ENCODE measurements at regions not wholly inside any gene's neighbourhood (a gene's known extent, or its start where the extent isn't known, plus 50 kb on each side); places are given as distances from the start of the nearest gene placed in this dataset.
"Not testable (repeated sequence)": the region's sequence is repeated elsewhere in the genome, so short reads cannot be mapped to it uniquely, and the experiment has no call there.

- in situ Hi-C loops (cut with HindIII; ENCODE audit: low sequenced_read_pairs): no loop called here
Measured at GRCh38 chr5:12615141-12615820, 711.0 kb upstream of the CTNND2 start.

- in situ Hi-C loops (cut with HindIII; ENCODE audit: low sequenced_read_pairs): no loop called here
Measured at GRCh38 chr5:12614608-12615007, 710.4 kb upstream of the CTNND2 start.

GRCh38 chr5:12611132-12611531 is 706.9 kb upstream of the CTNND2 start:
- in situ Hi-C loops (cut with HindIII; ENCODE audit: low sequenced_read_pairs): no loop called here

GRCh38 chr5:12607817-12608216 is 703.6 kb upstream of the CTNND2 start:
- in situ Hi-C loops (cut with HindIII; ENCODE audit: low sequenced_read_pairs): not testable (repeated sequence)

GRCh38 chr5:12592228-12592627 is 688.0 kb upstream of the CTNND2 start:
- in situ Hi-C loops (cut with HindIII; ENCODE audit: low sequenced_read_pairs): no loop called here

- in situ Hi-C loops (cut with HindIII; ENCODE audit: low sequenced_read_pairs): no loop called here
Measured at GRCh38 chr5:12586406-12586805, 682.2 kb upstream of the CTNND2 start.

- in situ Hi-C loops (cut with HindIII; ENCODE audit: low sequenced_read_pairs): not testable (repeated sequence)
Measured at GRCh38 chr5:12578803-12579202, 674.6 kb upstream of the CTNND2 start.

GRCh38 chr5:12576953-12577352 is 672.7 kb upstream of the CTNND2 start:
- in situ Hi-C loops (cut with HindIII; ENCODE audit: low sequenced_read_pairs): not testable (repeated sequence)

GRCh38 chr5:12574298-12575093 is 670.2 kb upstream of the CTNND2 start:
- in situ Hi-C loops (cut with HindIII; ENCODE audit: low sequenced_read_pairs): not testable (repeated sequence)

GRCh38 chr5:12573916-12574297 is 669.7 kb upstream of the CTNND2 start:
- in situ Hi-C loops (cut with HindIII; ENCODE audit: low sequenced_read_pairs): not testable (repeated sequence)

GRCh38 chr5:12570688-12571087 is 666.4 kb upstream of the CTNND2 start:
- in situ Hi-C loops (cut with HindIII; ENCODE audit: low sequenced_read_pairs): no loop called here

GRCh38 chr5:12566441-12566840 is 662.2 kb upstream of the CTNND2 start:
- in situ Hi-C loops (cut with HindIII; ENCODE audit: low sequenced_read_pairs): no loop called here

GRCh38 chr5:12557012-12557411 is 652.8 kb upstream of the CTNND2 start:
- in situ Hi-C loops (cut with HindIII; ENCODE audit: low sequenced_read_pairs): no loop called here

- in situ Hi-C loops (cut with HindIII; ENCODE audit: low sequenced_read_pairs): no loop called here
Measured at GRCh38 chr5:12526113-12526512, 621.9 kb upstream of the CTNND2 start.

- in situ Hi-C loops (cut with HindIII; ENCODE audit: low sequenced_read_pairs): no loop called here
Measured at GRCh38 chr5:12522116-12522515, 617.9 kb upstream of the CTNND2 start.

GRCh38 chr5:12504983-12505382 is 600.7 kb upstream of the CTNND2 start:
- in situ Hi-C loops (cut with HindIII; ENCODE audit: low sequenced_read_pairs): not testable (repeated sequence)

GRCh38 chr5:12488161-12488560 is 583.9 kb upstream of the CTNND2 start:
- in situ Hi-C loops (cut with HindIII; ENCODE audit: low sequenced_read_pairs): no loop called here

- in situ Hi-C loops (cut with HindIII; ENCODE audit: low sequenced_read_pairs): no loop called here
Measured at GRCh38 chr5:12480487-12480886, 576.2 kb upstream of the CTNND2 start.

- in situ Hi-C loops (cut with HindIII; ENCODE audit: low sequenced_read_pairs): no loop called here
Measured at GRCh38 chr5:12477554-12477953, 573.3 kb upstream of the CTNND2 start.

GRCh38 chr5:12467799-12468198 is 563.6 kb upstream of the CTNND2 start:
- in situ Hi-C loops (cut with HindIII; ENCODE audit: low sequenced_read_pairs): no loop called here

GRCh38 chr5:12460493-12461261 is 556.4 kb upstream of the CTNND2 start:
- in situ Hi-C loops (cut with HindIII; ENCODE audit: low sequenced_read_pairs): no loop called here

- in situ Hi-C loops (cut with HindIII; ENCODE audit: low sequenced_read_pairs): no loop called here
Measured at GRCh38 chr5:12459326-12459725, 555.1 kb upstream of the CTNND2 start.

All from endothelial cell of hepatic sinusoid (primary cell).